ENCODE measurements at regions not wholly inside any gene's neighbourhood (a gene's known extent, or its start where the extent isn't known, plus 50 kb on each side); places are given as distances from the start of the nearest gene placed in this dataset.
A peak's percentile ranks its signal among the peaks of the same experiment; 100 is the strongest.

GRCh38 chr4:176579226-176579625 lies 213.5 kb downstream of the VEGFC start:
- peak in 1 of 6 experiments; percentile 1 for TF ChIP-seq CTCF (IDR thresholded peaks at IDR 0.05)
- TF ChIP-seq POLR2A (IDR thresholded peaks at IDR 0.05), result no peak

All from thyroid gland (tissue), 4 donors.